Neutrophil (primary cell): ENCODE measurements at regions not wholly inside any gene's neighbourhood (a gene's known extent, or its start where the extent isn't known, plus 50 kb on each side); places are given as distances from the start of the nearest gene placed in this dataset.

Source experiments
- H3K27ac ChIP-seq: fragments of 200-600 bp; sonication (generic); 2 replicates; pipeline ENCODE4 v1.5.1; 2016; ENCODE audit warnings: mild to moderate bottlenecking, moderate library complexity
- H3K27me3 ChIP-seq: fragments of 200-600 bp; sonication (generic); 2 replicates; pipeline ENCODE4 v1.6.0; 2016; ENCODE audit warnings: mild to moderate bottlenecking
- H3K36me3 ChIP-seq: fragments of 200-600 bp; sonication (generic); 2 replicates; pipeline ENCODE4 v1.5.1; 2017
- H3K4me1 ChIP-seq, 2 experiments: fragments of 200-600 bp in 1 of 2; sonication (generic) in 1 of 2; 1 replicate in 1 of 2; 2 replicates in 1 of 2; pipeline versions ENCODE4 v1.5.1 to v1.6.1; 2013 to 2016; ENCODE audit warnings: low read depth in 1 of 2, low read length in 1 of 2, mild to moderate bottlenecking in 1 of 2, moderate library complexity in 1 of 2; ENCODE audit not compliant: control insufficient read depth in 1 of 2, insufficient read depth in 1 of 2
- H3K4me3 ChIP-seq, 2 experiments: fragments of 200-600 bp in 1 of 2; sonication (generic) in 1 of 2; 1 replicate in 1 of 2; 2 replicates in 1 of 2; pipeline ENCODE4 v1.5.1; 2013 to 2016; ENCODE audit warnings: low read depth in 1 of 2, low read length in 1 of 2, mild to moderate bottlenecking in 1 of 2, moderate library complexity in 1 of 2
- H3K9me3 ChIP-seq: fragments of 200-600 bp; sonication (generic); 2 replicates; pipeline ENCODE4 v1.5.1; 2016
- CTCF ChIP-seq: fragments of 200-600 bp; sonication (generic); IDR thresholded peaks from 2 replicates; pipeline ENCODE4 v1.5.1; 2016; ENCODE audit warnings: antibody characterized with exemption

GRCh38 chr3:40837300-40837699, 312.5 kb downstream of the ZNF621 start:
- Histone ChIP-seq H3K9me3 (no peaks in the 10 kb centered on the region), H3K27me3 (no peaks in the 10 kb centered on the region), H3K4me1 (no peaks in the 10 kb centered on the region), H3K36me3 (no peaks in the 10 kb centered on the region), H3K27ac (no peak overlapping the region), H3K4me3 (no peak overlapping the region)
- TF ChIP-seq CTCF = no peak

GRCh38 chr3:40841131-40841530, 316.4 kb downstream of the ZNF621 start:
- H3K4me3 ChIP-seq = no peak overlapping the region
- no peak for TF ChIP-seq CTCF
- no peak overlapping the region for H3K27ac ChIP-seq
- no peaks in the 10 kb centered on the region for H3K9me3 ChIP-seq
- no peaks in the 10 kb centered on the region for H3K27me3 ChIP-seq
- no peaks in the 10 kb centered on the region for H3K36me3 ChIP-seq
- no peaks in the 10 kb centered on the region for H3K4me1 ChIP-seq

DNA sequence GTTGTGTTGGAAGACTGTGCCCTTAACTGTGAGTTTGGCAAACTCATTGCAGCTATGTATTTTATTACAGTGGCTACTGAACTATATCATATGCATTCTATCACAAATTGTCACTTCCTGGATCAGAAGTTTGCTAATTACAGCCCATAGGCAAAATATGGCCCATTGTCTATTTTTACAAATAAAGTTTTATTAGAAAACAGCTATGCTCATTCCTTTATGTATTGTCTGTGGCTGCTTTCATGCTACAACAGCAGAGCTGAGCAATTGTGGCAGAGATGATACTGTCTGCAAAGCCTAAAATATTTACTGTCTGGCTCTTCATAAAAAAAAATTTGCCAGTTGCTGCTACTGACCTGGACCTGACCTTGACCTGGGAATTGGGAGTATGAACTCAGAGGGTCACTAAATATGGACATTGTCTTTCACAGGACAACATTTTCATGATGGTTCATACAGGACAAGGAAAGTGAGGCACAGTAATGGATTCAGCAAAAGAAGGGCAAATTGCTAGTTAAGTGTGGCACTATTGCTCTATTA, 316.9 kb downstream of the ZNF621 start:
- no peaks in the 10 kb centered on the region for H3K27me3 ChIP-seq
- H3K4me1 ChIP-seq = no peaks in the 10 kb centered on the region
- H3K9me3 ChIP-seq = no peaks in the 10 kb centered on the region
- H3K27ac ChIP-seq = no peak overlapping the region
- no peaks in the 10 kb centered on the region for H3K36me3 ChIP-seq
- TF ChIP-seq CTCF = no peak
- H3K4me3 ChIP-seq = no peak overlapping the region

GRCh38 chr3:40842714-40843113, 318.0 kb downstream of the ZNF621 start:
- H3K4me1 ChIP-seq = no peaks in the 10 kb centered on the region
- no peaks in the 10 kb centered on the region for H3K9me3 ChIP-seq
- H3K27ac ChIP-seq = no peak overlapping the region
- no peaks in the 10 kb centered on the region for H3K27me3 ChIP-seq
- TF ChIP-seq CTCF = no peak
- no peak overlapping the region for H3K4me3 ChIP-seq
- H3K36me3 ChIP-seq = no peaks in the 10 kb centered on the region

DNA sequence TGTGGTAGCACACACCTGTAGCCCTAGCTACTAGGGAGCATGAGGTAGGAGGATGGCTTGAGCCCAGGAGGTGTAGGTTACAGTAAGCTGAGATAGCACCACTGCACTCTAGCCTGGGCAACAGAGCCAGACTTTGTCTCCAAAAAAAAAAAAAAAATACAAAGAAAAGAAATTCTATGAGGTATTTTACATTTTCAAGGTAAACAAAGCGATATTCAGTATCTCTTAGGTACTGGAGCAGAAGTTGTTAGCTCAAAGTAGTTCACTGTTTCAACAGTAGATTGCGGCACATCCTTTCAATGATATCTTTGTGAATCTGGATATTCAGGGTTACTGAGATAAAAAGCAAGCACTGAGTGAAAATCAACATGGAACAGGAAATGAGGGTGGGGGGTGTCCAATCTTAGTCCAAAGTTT, 318.5 kb downstream of the ZNF621 start:
- H3K9me3 ChIP-seq = no peaks in the 10 kb centered on the region

More for the DNA sequence above, 318.5 kb downstream of the ZNF621 start:
- no peaks in the 10 kb centered on the region for H3K4me1 ChIP-seq
- no peak overlapping the region for H3K27ac ChIP-seq
- no peaks in the 10 kb centered on the region for H3K36me3 ChIP-seq
- no peaks in the 10 kb centered on the region for H3K27me3 ChIP-seq
- H3K4me3 ChIP-seq = no peak overlapping the region
- TF ChIP-seq CTCF = no peak
